GM19438 (cell line): ENCODE measurements at regions not wholly inside any gene's neighbourhood (a gene's known extent, or its start where the extent isn't known, plus 50 kb on each side); places are given as distances from the start of the nearest gene placed in this dataset.
"Not testable (repeated sequence)": the region's sequence is repeated elsewhere in the genome, so short reads cannot be mapped to it uniquely, and the experiment has no call there.

ENCODE experiments used
- ATAC-seq: cut with Tn5 transposase; IDR thresholded peaks from one replicate; pipeline ENCODE4 v1.9.1; 2021; ENCODE audit warnings: low read depth; ENCODE audit not compliant: unreplicated experiment

GRCh38 chr6:134590004-134590403 is 272.1 kb upstream of the SGK1 start:
- no peak for ATAC-seq

GRCh38 chr6:134589512-134589911 is 271.6 kb upstream of the SGK1 start:
- no peak for ATAC-seq

- ATAC-seq = no peak
These were observed 270.4 kb upstream of the SGK1 start for GRCh38 chr6:134588267-134588666.

GRCh38 chr6:134585517-134585873 is 267.6 kb upstream of the SGK1 start:
- no peak for ATAC-seq

- no peak for ATAC-seq
These were observed 267.1 kb upstream of the SGK1 start for GRCh38 chr6:134584847-134585516.

- ATAC-seq = no peak
These were observed 260.1 kb upstream of the SGK1 start for GRCh38 chr6:134577998-134578397.

GRCh38 chr6:134575221-134575620 is 257.3 kb upstream of the SGK1 start:
- ATAC-seq = no peak

- ATAC-seq = no peak
These were observed 256.6 kb upstream of the SGK1 start for GRCh38 chr6:134574491-134574890.

- ATAC-seq = not testable (repeated sequence)
These were observed 252.1 kb upstream of the SGK1 start for GRCh38 chr6:134569996-134570395.

- ATAC-seq = no peak
These were observed 246.8 kb upstream of the SGK1 start for GRCh38 chr6:134564705-134565104.

GRCh38 chr6:134560019-134560418 is 242.1 kb upstream of the SGK1 start:
- ATAC-seq = no peak

GRCh38 chr6:134557509-134557908 is 239.6 kb upstream of the SGK1 start:
- ATAC-seq = no peak

- ATAC-seq = no peak
These were observed 237.8 kb upstream of the SGK1 start for GRCh38 chr6:134555672-134556071.

- no peak for ATAC-seq
These were observed 236.0 kb upstream of the SGK1 start for GRCh38 chr6:134553936-134554335.

GRCh38 chr6:134551245-134551960 is 233.5 kb upstream of the SGK1 start:
- ATAC-seq = no peak

GRCh38 chr6:134550604-134551003 is 232.7 kb upstream of the SGK1 start:
- no peak for ATAC-seq

GRCh38 chr6:134549854-134550253 is 231.9 kb upstream of the SGK1 start:
- no peak for ATAC-seq

- ATAC-seq = no peak
These were observed 229.2 kb upstream of the SGK1 start for GRCh38 chr6:134546962-134547645.

- no peak for ATAC-seq
These were observed 226.8 kb upstream of the SGK1 start for GRCh38 chr6:134544737-134545136.

GRCh38 chr6:134543128-134543527 is 225.2 kb upstream of the SGK1 start:
- ATAC-seq = no peak

- no peak for ATAC-seq
These were observed 223.1 kb upstream of the SGK1 start for GRCh38 chr6:134541001-134541400.

GRCh38 chr6:134539865-134540323 is 222.0 kb upstream of the SGK1 start:
- no peak for ATAC-seq
